Spleen (tissue), 11 donors: ENCODE measurements at regions not wholly inside any gene's neighbourhood (a gene's known extent, or its start where the extent isn't known, plus 50 kb on each side); places are given as distances from the start of the nearest gene placed in this dataset.

Source experiments
- DNase-seq: peaks from one replicate; pipeline ENCODE4 v3.0.0-alpha.2; 2020
- H3K27ac ChIP-seq, 8 donors: fragments of 200-600 bp; sonication (generic) in 7 of 8; 1 replicate in 4 of 8; 2 replicates in 4 of 8; pipeline versions ENCODE4 v1.5.0 to v1.8.0; 2016 to 2021; ENCODE audit warnings: inconsistent platforms in 4 of 8, mild to moderate bottlenecking in 4 of 8, moderate library complexity in 1 of 8
- H3K27me3 ChIP-seq, 7 donors: fragments of 200-600 bp; sonication (generic) in 6 of 7; replicated peaks in 1 of 7; 1 replicate in 4 of 7; 2 replicates in 3 of 7; pipeline versions ENCODE4 v1.5.0 to v1.8.0; 2016 to 2021; ENCODE audit warnings: inconsistent platforms in 3 of 7, mild to moderate bottlenecking in 1 of 7
- H3K36me3 ChIP-seq, 6 donors: fragments of 200-600 bp; sonication (generic) in 5 of 6; 1 replicate in 4 of 6; 2 replicates in 2 of 6; pipeline versions ENCODE4 v1.5.0 to v1.8.0; 2016 to 2021; ENCODE audit warnings: inconsistent platforms in 2 of 6
- H3K4me1 ChIP-seq, 6 donors: fragments of 200-600 bp; sonication (generic) in 5 of 6; 1 replicate in 3 of 6; 2 replicates in 3 of 6; pipeline versions ENCODE4 v1.5.0 to v1.8.0; 2016 to 2021; ENCODE audit warnings: inconsistent platforms in 3 of 6
- H3K4me3 ChIP-seq, 8 donors: fragments of 200-600 bp; sonication (generic) in 7 of 8; 1 replicate in 4 of 8; 2 replicates in 4 of 8; pipeline versions ENCODE4 v1.5.0 to v1.8.0; 2016 to 2021; ENCODE audit warnings: inconsistent platforms in 4 of 8, mild to moderate bottlenecking in 4 of 8, moderate library complexity in 2 of 8
- H3K9me3 ChIP-seq, 8 donors: fragments of 200-600 bp; sonication (generic) in 7 of 8; 1 replicate in 4 of 8; 2 replicates in 4 of 8; pipeline versions ENCODE4 v1.5.0 to v1.8.0; 2016 to 2021; ENCODE audit warnings: inconsistent platforms in 4 of 8
- POLR2A ChIP-seq, 3 donors: fragments of 450-650 bp; IDR thresholded peaks; one replicate each; pipeline ENCODE4 v1.5.1; 2017; ENCODE audit warnings: antibody characterized with exemption in 3 of 3, mild to moderate bottlenecking in 1 of 3
- POLR2AphosphoS5 ChIP-seq, 3 donors: sonication (generic); formaldehyde crosslinking; IDR thresholded peaks; one replicate each; pipeline ENCODE4 v1.5.1; 2017; ENCODE audit warnings: antibody characterized with exemption in 3 of 3
- WGBS, 5 donors: extraction: QIAGEN DNeasy Blood & Tissue Kit in 3 of 5; methylation state at CpG; one replicate each; pipeline versions ENCODE4 v1.1.5 to v1.1.7; 2013 to 2018; 5-methylcytosine and 5-hydroxymethylcytosine counted together
- intact Hi-C: fragments of 100-400 bp; cut with DNase I; formaldehyde crosslinking; loops from one replicate; pipeline ENCODE4 v1.15.0; 2023; ENCODE audit warnings: low total_unique reads
- TF ChIP-seq, protein P1 (sequence below), 11 experiments: fragments of 200-600 bp in 7 of 11; fragments of 450-650 bp in 4 of 11; sonication (generic) in 4 of 11; IDR thresholded peaks in 8 of 11; conservative IDR thresholded peaks in 3 of 11; 1 replicate in 7 of 11; 2 replicates in 4 of 11; pipeline versions ENCODE4 v1.4.0 to v1.8.0; 2016 to 2021; ENCODE audit warnings: antibody characterized with exemption in 11 of 11, inconsistent platforms in 4 of 11, mild to moderate bottlenecking in 1 of 11
- donor health status: healthy with polysubstance abuse.
- donor health status: DM: no; HTN: no; CAD: no; lungs with moderate emphysema.
- donor health status: DM: no; HTN: no; CAD: no.
- donor health status: Bipolar disorder and iron deficiency.
- donor health status: healthy.
- donor health status: DM: no; HTN: no; CAD: no.
- donor health status: DM: yes; HTN: yes; CAD: no.

DNA sequence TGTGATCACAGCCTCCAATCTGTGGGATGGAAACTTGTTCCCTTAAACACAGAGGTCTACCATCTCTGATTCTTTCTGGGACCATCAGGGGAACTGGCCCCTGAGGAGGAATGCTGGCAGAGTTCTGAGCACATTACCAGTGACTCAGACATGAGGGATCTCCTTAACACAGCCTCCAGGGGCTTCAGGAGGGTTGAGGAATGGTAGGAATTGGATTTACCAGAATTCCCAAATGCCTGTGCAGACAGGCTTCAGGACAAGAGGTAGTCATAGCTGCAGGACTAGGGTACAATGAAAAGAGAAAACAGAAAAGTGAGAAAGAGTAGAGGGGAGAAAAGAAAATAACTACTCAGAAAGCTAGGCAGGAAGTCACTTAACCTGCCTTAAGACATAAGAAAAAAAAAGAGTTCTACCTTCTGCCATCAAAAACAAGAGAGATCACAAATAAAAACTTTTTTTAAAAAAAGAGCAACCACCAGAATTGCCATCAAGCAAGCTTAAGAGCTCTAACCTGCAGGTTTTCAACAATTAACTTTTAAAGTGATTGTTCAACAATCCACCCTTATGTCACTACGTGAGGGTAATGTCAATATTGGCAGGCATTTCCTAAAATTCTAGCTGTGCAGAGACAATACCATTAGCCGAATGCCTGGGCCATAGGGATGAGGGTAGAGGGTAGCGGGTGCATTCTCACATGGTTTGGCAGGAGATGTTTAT is 524.4 kb downstream of the BCL11A start:
- intact Hi-C loops: no loop called here
- no peak for DNase-seq
- WGBS, 5 donors: 38 to 75% (median 50%) methylated on average over 3 of the region's 3 CpGs
- TF ChIP-seq POLR2A (IDR thresholded peaks at IDR 0.05) (no peak), POLR2AphosphoS5 (IDR thresholded peaks at IDR 0.05) (no peak)
- TF ChIP-seq, protein P1, sequence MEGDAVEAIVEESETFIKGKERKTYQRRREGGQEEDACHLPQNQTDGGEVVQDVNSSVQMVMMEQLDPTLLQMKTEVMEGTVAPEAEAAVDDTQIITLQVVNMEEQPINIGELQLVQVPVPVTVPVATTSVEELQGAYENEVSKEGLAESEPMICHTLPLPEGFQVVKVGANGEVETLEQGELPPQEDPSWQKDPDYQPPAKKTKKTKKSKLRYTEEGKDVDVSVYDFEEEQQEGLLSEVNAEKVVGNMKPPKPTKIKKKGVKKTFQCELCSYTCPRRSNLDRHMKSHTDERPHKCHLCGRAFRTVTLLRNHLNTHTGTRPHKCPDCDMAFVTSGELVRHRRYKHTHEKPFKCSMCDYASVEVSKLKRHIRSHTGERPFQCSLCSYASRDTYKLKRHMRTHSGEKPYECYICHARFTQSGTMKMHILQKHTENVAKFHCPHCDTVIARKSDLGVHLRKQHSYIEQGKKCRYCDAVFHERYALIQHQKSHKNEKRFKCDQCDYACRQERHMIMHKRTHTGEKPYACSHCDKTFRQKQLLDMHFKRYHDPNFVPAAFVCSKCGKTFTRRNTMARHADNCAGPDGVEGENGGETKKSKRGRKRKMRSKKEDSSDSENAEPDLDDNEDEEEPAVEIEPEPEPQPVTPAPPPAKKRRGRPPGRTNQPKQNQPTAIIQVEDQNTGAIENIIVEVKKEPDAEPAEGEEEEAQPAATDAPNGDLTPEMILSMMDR (IDR thresholded peaks at IDR 0.05 in 8 of 11, conservative IDR thresholded peaks at IDR 0.05 in 3 of 11): no peak
- no peak overlapping the region for H3K4me3 ChIP-seq
- H3K9me3 ChIP-seq: peaks cover 2 to 38% (median 35%) of the 10 kb centered on the region in 8 donors
- H3K4me1 ChIP-seq: peaks cover 0 to 3% (median 0%) of the 10 kb centered on the region in 6 donors
- H3K36me3 ChIP-seq: no peaks in the 10 kb centered on the region
- H3K27ac ChIP-seq: no peak overlapping the region
- no peaks in the 10 kb centered on the region for H3K27me3 ChIP-seq

DNA sequence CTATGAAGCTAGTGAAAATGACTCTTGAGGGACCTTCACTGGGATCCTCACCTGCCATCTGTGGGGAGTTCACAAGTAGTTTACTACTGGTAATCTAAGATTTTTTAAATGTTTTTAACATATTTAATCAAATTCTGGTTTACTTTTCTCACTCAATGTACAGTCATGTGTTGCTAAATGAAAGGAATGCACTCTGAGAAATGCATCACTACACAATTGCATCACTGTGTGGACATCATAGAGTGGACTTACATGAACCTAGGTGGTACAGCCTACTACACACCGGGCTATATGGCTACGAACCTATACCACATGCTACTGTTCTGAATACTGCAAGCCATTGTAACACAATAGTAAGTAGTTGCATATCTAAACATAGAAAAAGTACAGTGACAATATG is 528.0 kb downstream of the BCL11A start:
- Histone ChIP-seq H3K36me3 (no peaks in the 10 kb centered on the region), H3K4me3 (no peak overlapping the region), H3K27me3 (no peaks in the 10 kb centered on the region), H3K4me1 (peaks cover 0 to 7% (median 0%) of the 10 kb centered on the region in 6 donors), H3K27ac (no peak overlapping the region), H3K9me3 (peaks cover 0 to 3% (median 1%) of the 10 kb centered on the region in 8 donors)
- TF ChIP-seq, protein P1 (IDR thresholded peaks at IDR 0.05 in 8 of 11, conservative IDR thresholded peaks at IDR 0.05 in 3 of 11): no peak
- TF ChIP-seq POLR2AphosphoS5 (IDR thresholded peaks at IDR 0.05) (no peak), POLR2A (IDR thresholded peaks at IDR 0.05) (no peak)
- 87 to 97% (median 90%) methylated on average over 2 of the region's 2 CpGs for WGBS, 5 donors
- no peak for DNase-seq
- intact Hi-C loops: no loop called here

DNA sequence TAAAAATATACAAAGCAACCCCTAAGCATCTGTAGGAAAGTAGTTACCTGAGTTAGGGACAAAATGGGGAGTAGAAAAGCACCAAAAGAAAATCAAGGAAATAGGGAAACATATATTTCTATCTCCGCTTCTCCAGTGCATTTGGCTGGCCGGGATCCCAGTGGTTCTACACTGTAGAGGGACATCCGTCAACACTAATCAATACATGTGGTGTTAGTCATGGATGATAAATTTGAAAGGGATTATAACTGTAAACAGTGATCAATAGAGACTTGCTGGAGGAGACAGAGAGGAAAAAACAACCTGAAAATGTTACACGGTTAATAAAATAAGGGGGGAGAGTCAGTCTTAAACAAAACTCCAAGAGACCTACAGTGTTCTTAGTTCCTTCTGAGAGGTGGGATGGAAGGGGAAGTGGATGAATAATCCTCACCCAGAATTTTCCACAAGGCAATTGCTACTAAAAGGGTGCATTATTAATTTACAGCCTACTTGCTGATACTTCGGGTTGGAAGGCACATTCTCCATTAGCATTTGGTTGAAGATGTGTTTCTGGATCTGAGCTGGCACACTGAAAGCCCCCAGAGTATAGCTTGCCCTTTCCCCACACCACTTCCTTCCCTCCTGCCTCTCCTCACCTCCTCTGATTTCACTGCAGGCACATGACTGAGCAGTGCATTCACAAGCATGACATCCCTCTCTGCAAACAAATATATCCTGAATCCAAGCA is 530.0 kb downstream of the BCL11A start:
- peaks cover 0 to 15% (median 11%) of the 10 kb centered on the region in 8 donors for H3K9me3 ChIP-seq
- intact Hi-C loops: no loop called here
- no peaks in the 10 kb centered on the region for H3K36me3 ChIP-seq
- WGBS, 5 donors: 70 to 78% (median 71%) methylated on average over 5 of the region's 5 CpGs
- H3K4me3 ChIP-seq: no peak overlapping the region
- no peaks in the 10 kb centered on the region for H3K27me3 ChIP-seq
- H3K27ac ChIP-seq: no peak overlapping the region
- DNase-seq: no peak
- TF ChIP-seq POLR2AphosphoS5 (IDR thresholded peaks at IDR 0.05): no peak
- no peak for TF ChIP-seq POLR2A (IDR thresholded peaks at IDR 0.05)
- TF ChIP-seq, protein P1 (IDR thresholded peaks at IDR 0.05 in 8 of 11, conservative IDR thresholded peaks at IDR 0.05 in 3 of 11): no peak
- H3K4me1 ChIP-seq: peaks cover 0 to 7% (median 0%) of the 10 kb centered on the region in 6 donors

DNA sequence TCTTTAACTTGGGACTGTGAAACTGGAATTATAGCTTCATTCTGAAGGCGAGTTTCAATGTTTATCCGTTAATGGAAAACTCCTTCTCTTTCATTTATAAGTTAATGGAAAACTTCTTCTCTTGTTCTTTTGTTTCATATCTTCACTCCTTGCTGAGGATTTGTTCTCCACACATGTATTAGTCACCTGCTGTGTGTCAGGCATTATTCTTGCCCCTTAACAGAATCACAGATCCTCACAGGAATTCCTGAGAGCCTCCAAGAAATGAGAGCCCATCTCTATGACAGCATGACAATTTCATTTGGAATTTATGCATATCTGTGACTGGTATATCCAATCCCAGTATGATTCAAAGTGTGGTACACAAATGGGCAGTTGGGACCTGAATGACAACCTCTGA is 545.8 kb downstream of the BCL11A start:
- H3K4me3 ChIP-seq: no peak overlapping the region
- H3K36me3 ChIP-seq: no peaks in the 10 kb centered on the region
- H3K27me3 ChIP-seq: no peaks in the 10 kb centered on the region
- DNase-seq: no peak
- H3K9me3 ChIP-seq: no peaks in the 10 kb centered on the region
- intact Hi-C loops: no loop called here
- no peak overlapping the region for H3K27ac ChIP-seq
- H3K4me1 ChIP-seq: no peaks in the 10 kb centered on the region
- TF ChIP-seq POLR2A (IDR thresholded peaks at IDR 0.05) (no peak), POLR2AphosphoS5 (IDR thresholded peaks at IDR 0.05) (no peak)
- TF ChIP-seq, protein P1 (IDR thresholded peaks at IDR 0.05 in 8 of 11, conservative IDR thresholded peaks at IDR 0.05 in 3 of 11): no peak
- WGBS, 5 donors: 90 to 97% (median 94%) methylated on average over 2 of the region's 2 CpGs
